ENCODE measurements at regions not wholly inside any gene's neighbourhood (a gene's known extent, or its start where the extent isn't known, plus 50 kb on each side); places are given as distances from the start of the nearest gene placed in this dataset.

DNA sequence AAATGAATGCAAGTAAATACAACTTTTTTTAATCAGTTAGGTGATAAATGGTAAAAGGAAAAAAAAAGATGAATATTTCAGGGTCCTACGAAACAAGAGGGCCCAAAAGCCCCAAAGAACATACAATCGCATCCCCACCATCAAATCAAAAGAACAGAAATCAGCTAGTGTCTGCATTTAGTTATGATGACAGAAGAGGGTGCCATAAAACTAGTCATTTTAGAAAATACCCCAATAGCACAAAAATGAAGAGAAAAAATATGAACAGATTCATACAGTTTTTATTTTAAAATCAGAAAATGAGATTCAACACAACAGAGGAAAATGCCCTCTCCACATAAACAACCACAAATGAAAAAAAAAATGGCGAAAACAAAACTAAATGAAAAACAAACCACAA lies 905.5 kb downstream of the REEP3 start:
- TF ChIP-seq ZNF24 (tag by site-specific recombination; IDR thresholded peaks at IDR 0.05) (no peak), ZNF830 (tag by site-specific recombination; IDR thresholded peaks at IDR 0.05; ENCODE audit: low read depth) (no peak), ZNF121 (tag by site-specific recombination; IDR thresholded peaks at IDR 0.05) (no peak), ZBTB8A (tag by site-specific recombination; IDR thresholded peaks at IDR 0.05) (no peak), SETDB1 (IDR thresholded peaks at IDR 0.05; ENCODE audit: insufficient read length, low read length) (no peak), ZNF274 (IDR thresholded peaks at IDR 0.05; ENCODE audit: low read length) (no peak), ZNF274 (tag by site-specific recombination; IDR thresholded peaks at IDR 0.05; ENCODE audit: borderline replicate concordance) (no peak), ZNF404 (tag by site-specific recombination; IDR thresholded peaks at IDR 0.05) (no peak), RBAK (tag by site-specific recombination; IDR thresholded peaks at IDR 0.05) (no peak), ZSCAN30 (tag by site-specific recombination; IDR thresholded peaks at IDR 0.05) (no peak), MYNN (tag by site-specific recombination; IDR thresholded peaks at IDR 0.05; ENCODE audit: borderline replicate concordance) (no peak)
- TF ChIP-seq, protein P1, sequence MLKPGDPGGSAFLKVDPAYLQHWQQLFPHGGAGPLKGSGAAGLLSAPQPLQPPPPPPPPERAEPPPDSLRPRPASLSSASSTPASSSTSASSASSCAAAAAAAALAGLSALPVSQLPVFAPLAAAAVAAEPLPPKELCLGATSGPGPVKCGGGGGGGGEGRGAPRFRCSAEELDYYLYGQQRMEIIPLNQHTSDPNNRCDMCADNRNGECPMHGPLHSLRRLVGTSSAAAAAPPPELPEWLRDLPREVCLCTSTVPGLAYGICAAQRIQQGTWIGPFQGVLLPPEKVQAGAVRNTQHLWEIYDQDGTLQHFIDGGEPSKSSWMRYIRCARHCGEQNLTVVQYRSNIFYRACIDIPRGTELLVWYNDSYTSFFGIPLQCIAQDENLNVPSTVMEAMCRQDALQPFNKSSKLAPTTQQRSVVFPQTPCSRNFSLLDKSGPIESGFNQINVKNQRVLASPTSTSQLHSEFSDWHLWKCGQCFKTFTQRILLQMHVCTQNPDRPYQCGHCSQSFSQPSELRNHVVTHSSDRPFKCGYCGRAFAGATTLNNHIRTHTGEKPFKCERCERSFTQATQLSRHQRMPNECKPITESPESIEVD (tag by site-specific recombination; IDR thresholded peaks at IDR 0.05) = no peak
- TF ChIP-seq, protein P2, sequence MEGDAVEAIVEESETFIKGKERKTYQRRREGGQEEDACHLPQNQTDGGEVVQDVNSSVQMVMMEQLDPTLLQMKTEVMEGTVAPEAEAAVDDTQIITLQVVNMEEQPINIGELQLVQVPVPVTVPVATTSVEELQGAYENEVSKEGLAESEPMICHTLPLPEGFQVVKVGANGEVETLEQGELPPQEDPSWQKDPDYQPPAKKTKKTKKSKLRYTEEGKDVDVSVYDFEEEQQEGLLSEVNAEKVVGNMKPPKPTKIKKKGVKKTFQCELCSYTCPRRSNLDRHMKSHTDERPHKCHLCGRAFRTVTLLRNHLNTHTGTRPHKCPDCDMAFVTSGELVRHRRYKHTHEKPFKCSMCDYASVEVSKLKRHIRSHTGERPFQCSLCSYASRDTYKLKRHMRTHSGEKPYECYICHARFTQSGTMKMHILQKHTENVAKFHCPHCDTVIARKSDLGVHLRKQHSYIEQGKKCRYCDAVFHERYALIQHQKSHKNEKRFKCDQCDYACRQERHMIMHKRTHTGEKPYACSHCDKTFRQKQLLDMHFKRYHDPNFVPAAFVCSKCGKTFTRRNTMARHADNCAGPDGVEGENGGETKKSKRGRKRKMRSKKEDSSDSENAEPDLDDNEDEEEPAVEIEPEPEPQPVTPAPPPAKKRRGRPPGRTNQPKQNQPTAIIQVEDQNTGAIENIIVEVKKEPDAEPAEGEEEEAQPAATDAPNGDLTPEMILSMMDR (tag by site-specific recombination; IDR thresholded peaks at IDR 0.05) = no peak
- TF ChIP-seq, protein P3, sequence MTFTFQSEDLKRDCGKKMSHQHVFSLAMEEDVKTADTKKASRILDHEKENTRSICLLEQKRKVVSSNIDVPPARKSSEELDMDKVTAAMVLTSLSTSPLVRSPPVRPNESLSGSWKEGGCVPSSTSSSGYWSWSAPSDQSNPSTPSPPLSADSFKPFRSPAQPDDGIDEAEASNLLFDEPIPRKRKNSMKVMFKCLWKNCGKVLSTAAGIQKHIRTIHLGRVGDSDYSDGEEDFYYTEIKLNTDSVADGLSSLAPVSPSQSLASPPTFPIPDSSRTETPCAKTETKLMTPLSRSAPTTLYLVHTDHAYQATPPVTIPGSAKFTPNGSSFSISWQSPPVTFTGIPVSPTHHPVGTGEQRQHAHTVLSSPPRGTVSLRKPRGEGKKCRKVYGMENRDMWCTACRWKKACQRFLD (tag by site-specific recombination; IDR thresholded peaks at IDR 0.05) = no peak
